ENCODE measurements at regions not wholly inside any gene's neighbourhood (a gene's known extent, or its start where the extent isn't known, plus 50 kb on each side); places are given as distances from the start of the nearest gene placed in this dataset.

GRCh38 chr2:136215908-136216472 lies 98.0 kb upstream of the CXCR4 start:
- DNase-seq (ENCODE audit: low spot score) = no peak

GRCh38 chr2:136215449-136215848 lies 97.5 kb upstream of the CXCR4 start:
- DNase-seq (ENCODE audit: low spot score) = no peak

GRCh38 chr2:136214307-136215200 lies 96.6 kb upstream of the CXCR4 start:
- no peak for DNase-seq (ENCODE audit: low spot score)

GRCh38 chr2:136213836-136214235 lies 95.9 kb upstream of the CXCR4 start:
- no peak for DNase-seq (ENCODE audit: low spot score)

GRCh38 chr2:136212426-136213378 lies 94.8 kb upstream of the CXCR4 start:
- DNase-seq (ENCODE audit: low spot score) = no peak

GRCh38 chr2:136211701-136212100 lies 93.8 kb upstream of the CXCR4 start:
- DNase-seq (ENCODE audit: low spot score) = no peak

- DNase-seq (ENCODE audit: low spot score) = no peak
Measured at GRCh38 chr2:136210822-136211221, 92.9 kb upstream of the CXCR4 start.

- no peak for DNase-seq (ENCODE audit: low spot score)
Measured at GRCh38 chr2:136210455-136210805, 92.5 kb upstream of the CXCR4 start.

GRCh38 chr2:136209561-136210454 lies 91.9 kb upstream of the CXCR4 start:
- no peak for DNase-seq (ENCODE audit: low spot score)

GRCh38 chr2:136208682-136209420 lies 90.9 kb upstream of the CXCR4 start:
- DNase-seq (ENCODE audit: low spot score) = no peak

- no peak for DNase-seq (ENCODE audit: low spot score)
Measured at GRCh38 chr2:136207665-136208064, 89.7 kb upstream of the CXCR4 start.

- DNase-seq (ENCODE audit: low spot score) = no peak
Measured at GRCh38 chr2:136207030-136207623, 89.2 kb upstream of the CXCR4 start.

GRCh38 chr2:136206613-136207012 lies 88.7 kb upstream of the CXCR4 start:
- DNase-seq (ENCODE audit: low spot score) = no peak

- DNase-seq (ENCODE audit: low spot score) = no peak
Measured at GRCh38 chr2:136205615-136206014, 87.7 kb upstream of the CXCR4 start.

- no peak for DNase-seq (ENCODE audit: low spot score)
Measured at GRCh38 chr2:136204971-136205370, 87.0 kb upstream of the CXCR4 start.

- no peak for DNase-seq (ENCODE audit: low spot score)
Measured at GRCh38 chr2:136195226-136195625, 77.3 kb upstream of the CXCR4 start.

- DNase-seq (ENCODE audit: low spot score) = no peak
Measured at GRCh38 chr2:136191041-136191440, 73.1 kb upstream of the CXCR4 start.

GRCh38 chr2:136189221-136189782 lies 71.4 kb upstream of the CXCR4 start:
- DNase-seq (ENCODE audit: low spot score) = no peak

- no peak for DNase-seq (ENCODE audit: low spot score)
Measured at GRCh38 chr2:136188086-136188485, 70.1 kb upstream of the CXCR4 start.

All from A172 (cell line).